OCI-LY7 (cell line): ENCODE measurements at regions not wholly inside any gene's neighbourhood (a gene's known extent, or its start where the extent isn't known, plus 50 kb on each side); places are given as distances from the start of the nearest gene placed in this dataset.
A peak's percentile ranks its signal among the peaks of the same experiment; 100 is the strongest.

Experiments
- BruUV-seq: library from RNA; stranded (reverse); fragments of 400-500 nt; replicated peaks from 2 replicates; lab custom pipeline; 2021; lab: Mats Ljungman, UMichigan
- CTCF ChIA-PET: fragments of 300-600 bp; sonication (Branson Sonifier 250); formaldehyde crosslinking; loops from one replicate; lab custom pipeline; 2022; ENCODE audit warnings: antibody characterized with exemption; ENCODE audit not compliant: unreplicated experiment; lab: Charles Lee
- POLR2A ChIA-PET: fragments of 300-600 bp; sonication (Branson Sonifier 250); formaldehyde crosslinking; loops from one replicate; lab custom pipeline; 2022; ENCODE audit warnings: antibody characterized with exemption; lab: Charles Lee
- DNase-seq: peaks from one replicate; pipeline ENCODE4 v3.0.0-alpha.2; 2015; ENCODE audit warnings: low spot score
- H2AFZ ChIP-seq: fragments of 200-600 bp; sonication (generic), shearing (Covaris generic); 2 replicates; pipeline ENCODE4 v1.6.1; 2014; ENCODE audit warnings: mild to moderate bottlenecking, antibody characterized with exemption, low read length, moderate library complexity
- H3K27ac ChIP-seq: fragments of 200-600 bp; sonication (generic); 2 replicates; pipeline ENCODE4 v1.5.1; 2014; ENCODE audit warnings: mixed run types, low read depth, mild to moderate bottlenecking, moderate library complexity, low read length, inconsistent platforms; ENCODE audit not compliant: poor library complexity, severe bottlenecking
- H3K36me3 ChIP-seq: fragments of 200-600 bp; sonication (generic); 2 replicates; pipeline ENCODE4 v1.6.1; 2014; ENCODE audit warnings: mild to moderate bottlenecking, antibody characterized with exemption, low read length, moderate library complexity, mixed read lengths; ENCODE audit not compliant: insufficient read depth
- H3K4me1 ChIP-seq: fragments of 200-600 bp; sonication (generic); 2 replicates; pipeline ENCODE4 v1.5.1; 2014; ENCODE audit warnings: mild to moderate bottlenecking, low read length; ENCODE audit not compliant: insufficient read depth, poor library complexity, severe bottlenecking
- H3K4me2 ChIP-seq: fragments of 200-600 bp; sonication (generic); 2 replicates; pipeline ENCODE4 v1.6.1; 2014; ENCODE audit warnings: mild to moderate bottlenecking, low read length
- H3K4me3 ChIP-seq: fragments of 200-600 bp; sonication (generic); 2 replicates; pipeline ENCODE4 v1.5.1; 2014; ENCODE audit warnings: mild to moderate bottlenecking, low read depth, low read length; ENCODE audit not compliant: poor library complexity, severe bottlenecking
- H3K79me2 ChIP-seq: fragments of 200-600 bp; sonication (generic); 2 replicates; pipeline ENCODE4 v1.6.1; 2016; ENCODE audit warnings: low read depth, mild to moderate bottlenecking, low read length, moderate library complexity, mixed read lengths; ENCODE audit not compliant: insufficient read depth
- H3K9me2 ChIP-seq: fragments of 200-600 bp; sonication (generic); 2 replicates; pipeline ENCODE4 v1.6.1; 2016; ENCODE audit warnings: mild to moderate bottlenecking, low read length, mixed read lengths; ENCODE audit not compliant: insufficient read depth
- H3K9me3 ChIP-seq: fragments of 200-600 bp; sonication (generic); 2 replicates; pipeline ENCODE4 v1.6.1; 2014; ENCODE audit warnings: mild to moderate bottlenecking, mixed run types, low read length, mixed read lengths
- H4K20me1 ChIP-seq: fragments of 200-600 bp; sonication (generic); 2 replicates; pipeline ENCODE4 v1.6.1; 2014; ENCODE audit warnings: mild to moderate bottlenecking, antibody characterized with exemption, low read length, moderate library complexity, mixed read lengths; ENCODE audit not compliant: insufficient read depth
- CTCF ChIP-seq: fragments of 200-600 bp; sonication (generic); conservative IDR thresholded peaks from 2 replicates; pipeline ENCODE4 v1.5.1; 2014; ENCODE audit warnings: mild to moderate bottlenecking, antibody characterized with exemption, low read length, moderate library complexity, mixed read lengths
- EZH2phosphoT487 ChIP-seq: fragments of 200-600 bp; sonication (generic); IDR thresholded peaks from 2 replicates; pipeline ENCODE4 v1.6.1; 2018; ENCODE audit warnings: low read depth, borderline replicate concordance, mild to moderate bottlenecking, mixed run types, antibody characterized with exemption, low read length, moderate library complexity, mixed read lengths
- intact Hi-C: fragments of 100-400 bp; cut with micrococcal nuclease; formaldehyde crosslinking; loops from one replicate; pipeline ENCODE4 v1.10.0; 2022; ENCODE audit not compliant: unreplicated experiment

GRCh38 chr3:23723141-23723540 is 82.6 kb upstream of the UBE2E1 start:
- H3K9me2 ChIP-seq, result no peaks in the 10 kb centered on the region
- no peak overlapping the region; the same call in 1 of the 2 replicates for H2AFZ ChIP-seq
- TF ChIP-seq CTCF (no peak), EZH2phosphoT487 (no peak)
- intact Hi-C loops, result loop anchor here (10.0 kb wide), 1 partner anchor 62 kb away; no protein-coding TSS in a partner anchor
- no peaks in the 10 kb centered on the region for H4K20me1 ChIP-seq
- BruUV-seq, result no TSS peak
- H3K79me2 ChIP-seq, result no peaks in the 10 kb centered on the region
- H3K36me3 ChIP-seq, result peaks cover 7% of the 10 kb centered on the region
- no peak overlapping the region for H3K27ac ChIP-seq
- DNase-seq, result no peak
- ChIA-PET POLR2A (no interaction called here), CTCF (no interaction called here)
- no peak overlapping the region for H3K4me2 ChIP-seq
- peaks cover 15% of the 10 kb centered on the region; the same call in 1 of the 2 replicates for H3K9me3 ChIP-seq
- no peak overlapping the region for H3K4me3 ChIP-seq
- peaks cover 8% of the 10 kb centered on the region for H3K4me1 ChIP-seq

GRCh38 chr3:23723930-23724329 is 81.8 kb upstream of the UBE2E1 start:
- no peaks in the 10 kb centered on the region for H3K9me2 ChIP-seq
- TF ChIP-seq CTCF, result no peak
- peak; percentile 62 for DNase-seq
- ChIA-PET POLR2A (interaction anchor here (1.0 kb wide), 1 partner anchor 11 kb away, joined by 3 read pairs; no protein-coding TSS in a partner anchor), CTCF (no interaction called here)
- H3K4me3 ChIP-seq, result no peak overlapping the region
- H3K79me2 ChIP-seq, result no peaks in the 10 kb centered on the region
- peaks cover 7% of the 10 kb centered on the region for H3K36me3 ChIP-seq
- H3K27ac ChIP-seq, result peak overlapping the region; percentile 10
- H3K4me1 ChIP-seq, result peaks cover 8% of the 10 kb centered on the region
- H2AFZ ChIP-seq, result peak overlapping the region; percentile 5; the same call in 1 of the 2 replicates
- H4K20me1 ChIP-seq, result no peaks in the 10 kb centered on the region
- H3K4me2 ChIP-seq, result peak overlapping the region; percentile 5; the same call in 1 of the 2 replicates
- intact Hi-C loops, result loop anchor here (10.0 kb wide), 1 partner anchor 61 kb away; no protein-coding TSS in a partner anchor
- BruUV-seq, result no TSS peak
- H3K9me3 ChIP-seq, result peaks cover 15% of the 10 kb centered on the region; the same call in 1 of the 2 replicates

GRCh38 chr3:23726811-23727548 is 78.8 kb upstream of the UBE2E1 start:
- Histone ChIP-seq H3K4me2 (no peak overlapping the region), H3K4me1 (peaks cover 8% of the 10 kb centered on the region), H3K27ac (no peak overlapping the region), H3K36me3 (peaks cover 7% of the 10 kb centered on the region), H2AFZ (no peak overlapping the region), H4K20me1 (no peaks in the 10 kb centered on the region), H3K9me3 (peaks cover 15% of the 10 kb centered on the region; the same call in 1 of the 2 replicates), H3K4me3 (no peak overlapping the region), H3K9me2 (no peaks in the 10 kb centered on the region), H3K79me2 (no peaks in the 10 kb centered on the region)
- no TSS peak for BruUV-seq
- TF ChIP-seq CTCF (no peak), EZH2phosphoT487 (no peak)
- POLR2A ChIA-PET, result interaction anchor here (0.5 to 0.9 kb wide), 5 partner anchors 21 to 573 kb away, joined by 3 read pairs; no protein-coding TSS in a partner anchor
- CTCF ChIA-PET, result no interaction called here
- DNase-seq, result no peak
- intact Hi-C loops, result loop anchor here (10.0 kb wide), 1 partner anchor 58 kb away; no protein-coding TSS in a partner anchor
